Right lobe of liver (tissue), 4 donors: ENCODE measurements at regions not wholly inside any gene's neighbourhood (a gene's known extent, or its start where the extent isn't known, plus 50 kb on each side); places are given as distances from the start of the nearest gene placed in this dataset.

Experiments
- CTCF ChIP-seq, 4 donors: fragments of 200-600 bp in 3 of 4; fragments of 450-650 bp in 1 of 4; IDR thresholded peaks; one replicate each; pipeline versions ENCODE4 v1.5.1 to v1.8.0; 2016 to 2022; ENCODE audit warnings: antibody characterized with exemption in 4 of 4, mild to moderate bottlenecking in 2 of 4
- POLR2A ChIP-seq: fragments of 450-650 bp; IDR thresholded peaks from one replicate; pipeline ENCODE4 v1.6.1; 2017; ENCODE audit warnings: antibody characterized with exemption, mild to moderate bottlenecking
- donor health status: DM: no; HTN: no; CAD: no.
- donor health status: DM: no; HTN: no; CAD: no.
- donor health status: DM: no; HTN: yes; CAD: no.

- no peak for TF ChIP-seq CTCF (IDR thresholded peaks at IDR 0.05)
- no peak for TF ChIP-seq POLR2A
Measured at GRCh38 chr6:132998418-132998817, 184.0 kb downstream of the RPS12 start.
